Uterus (tissue), 3 donors: ENCODE measurements at regions not wholly inside any gene's neighbourhood (a gene's known extent, or its start where the extent isn't known, plus 50 kb on each side); places are given as distances from the start of the nearest gene placed in this dataset.

ENCODE experiments used
- DNase-seq, 2 donors: peaks; one replicate each; pipeline ENCODE4 v3.0.0-alpha.2; 2019 to 2020
- H3K27ac ChIP-seq, 2 donors: fragments of 200-600 bp; sonication (generic); 1 replicate in 1 of 2; 2 replicates in 1 of 2; pipeline ENCODE4 v1.5.1; 2016 to 2018
- H3K27me3 ChIP-seq, 2 donors: fragments of 200-600 bp; sonication (generic); one replicate each; pipeline ENCODE4 v1.5.1; 2018 to 2019; ENCODE audit warnings: control low read depth in 1 of 2
- H3K36me3 ChIP-seq, 2 donors: fragments of 200-600 bp; sonication (generic); one replicate each; pipeline ENCODE4 v1.5.1; 2019; ENCODE audit warnings: control low read depth in 1 of 2
- H3K4me1 ChIP-seq, 2 donors: fragments of 200-600 bp; sonication (generic); one replicate each; pipeline ENCODE4 v1.5.1; 2018 to 2019; ENCODE audit warnings: control low read depth in 1 of 2
- H3K4me3 ChIP-seq, 2 donors: fragments of 200-600 bp; sonication (generic); 1 replicate in 1 of 2; 2 replicates in 1 of 2; pipeline ENCODE4 v1.5.1; 2018 to 2019; ENCODE audit warnings: mild to moderate bottlenecking in 1 of 2
- H3K9me3 ChIP-seq, 2 donors: fragments of 200-600 bp; sonication (generic); one replicate each; pipeline ENCODE4 v1.5.1; 2019; ENCODE audit warnings: control low read depth in 1 of 2
- POLR2A ChIP-seq, 2 donors: fragments of 450-650 bp; IDR thresholded peaks; one replicate each; pipeline ENCODE4 v1.6.1; 2016; ENCODE audit warnings: antibody characterized with exemption in 2 of 2, mild to moderate bottlenecking in 1 of 2, moderate library complexity in 1 of 2
- intact Hi-C: fragments of 100-400 bp; cut with DNase I; formaldehyde crosslinking; loops from one replicate; pipeline ENCODE4 v1.15.1; 2023; ENCODE audit warnings: low total_unique reads
- TF ChIP-seq, protein P1 (sequence below), 4 experiments: fragments of 200-600 bp in 2 of 4; fragments of 450-650 bp in 2 of 4; sonication (generic) in 2 of 4; IDR thresholded peaks; one replicate each; pipeline ENCODE4 v1.5.1; 2016 to 2019; ENCODE audit warnings: antibody characterized with exemption in 4 of 4, mild to moderate bottlenecking in 2 of 4, moderate library complexity in 1 of 4
- donor health status: DM: yes; HTN: yes; CAD: no.

DNA sequence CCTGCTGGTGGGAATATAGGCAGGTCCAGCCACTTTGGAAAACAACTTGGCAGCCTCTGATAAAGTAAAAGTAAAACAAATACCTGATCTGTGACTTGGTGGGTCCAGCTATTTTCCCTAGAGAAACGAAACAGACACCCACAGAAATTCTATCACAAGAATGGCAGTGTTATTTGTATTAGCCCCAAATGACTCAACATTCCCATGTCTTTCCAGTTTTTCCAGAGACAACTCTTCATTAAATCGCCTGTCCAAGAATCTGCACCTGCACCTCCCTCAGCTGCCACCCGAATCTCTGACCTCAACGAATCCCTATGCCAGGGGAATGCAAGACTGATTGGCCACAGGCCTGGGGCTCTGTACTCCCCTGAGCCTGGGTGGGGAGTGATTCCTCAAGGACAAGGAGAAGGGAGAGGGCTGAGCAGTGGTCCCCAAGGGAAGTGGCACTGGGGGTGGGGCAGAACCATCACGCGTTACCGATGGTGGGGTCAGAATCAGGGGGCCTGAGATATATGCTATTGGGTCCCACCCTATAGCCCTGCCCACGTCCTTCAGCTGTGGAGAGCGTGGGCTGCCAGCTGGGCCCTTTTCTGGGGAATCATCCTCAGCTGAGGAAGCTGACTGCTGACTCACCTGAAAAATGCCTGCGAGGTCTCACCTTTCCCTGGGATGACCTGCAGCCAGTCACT is 553.0 kb downstream of the PTPRU start:
- intact Hi-C loops: no loop called here
- no peak overlapping the region for H3K4me3 ChIP-seq
- TF ChIP-seq POLR2A (IDR thresholded peaks at IDR 0.05): no peak
- TF ChIP-seq, protein P1, sequence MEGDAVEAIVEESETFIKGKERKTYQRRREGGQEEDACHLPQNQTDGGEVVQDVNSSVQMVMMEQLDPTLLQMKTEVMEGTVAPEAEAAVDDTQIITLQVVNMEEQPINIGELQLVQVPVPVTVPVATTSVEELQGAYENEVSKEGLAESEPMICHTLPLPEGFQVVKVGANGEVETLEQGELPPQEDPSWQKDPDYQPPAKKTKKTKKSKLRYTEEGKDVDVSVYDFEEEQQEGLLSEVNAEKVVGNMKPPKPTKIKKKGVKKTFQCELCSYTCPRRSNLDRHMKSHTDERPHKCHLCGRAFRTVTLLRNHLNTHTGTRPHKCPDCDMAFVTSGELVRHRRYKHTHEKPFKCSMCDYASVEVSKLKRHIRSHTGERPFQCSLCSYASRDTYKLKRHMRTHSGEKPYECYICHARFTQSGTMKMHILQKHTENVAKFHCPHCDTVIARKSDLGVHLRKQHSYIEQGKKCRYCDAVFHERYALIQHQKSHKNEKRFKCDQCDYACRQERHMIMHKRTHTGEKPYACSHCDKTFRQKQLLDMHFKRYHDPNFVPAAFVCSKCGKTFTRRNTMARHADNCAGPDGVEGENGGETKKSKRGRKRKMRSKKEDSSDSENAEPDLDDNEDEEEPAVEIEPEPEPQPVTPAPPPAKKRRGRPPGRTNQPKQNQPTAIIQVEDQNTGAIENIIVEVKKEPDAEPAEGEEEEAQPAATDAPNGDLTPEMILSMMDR (IDR thresholded peaks at IDR 0.05): peak in 1 of 4 experiments; percentile 14

GRCh38 chr1:29786791-29787732 is 550.7 kb downstream of the PTPRU start:
- Histone ChIP-seq H3K4me1 (no peaks in the 10 kb centered on the region), H3K9me3 (no peaks in the 10 kb centered on the region), H3K36me3 (no peaks in the 10 kb centered on the region), H3K4me3 (no peak overlapping the region), H3K27ac (no peak overlapping the region), H3K27me3 (no peaks in the 10 kb centered on the region)
- intact Hi-C loops: no loop called here
- no peak for TF ChIP-seq POLR2A (IDR thresholded peaks at IDR 0.05)
- TF ChIP-seq, protein P1 (IDR thresholded peaks at IDR 0.05): no peak
- no peak for DNase-seq

More for the DNA sequence above, 553.0 kb downstream of the PTPRU start:
- H3K27me3 ChIP-seq: no peaks in the 10 kb centered on the region
- H3K9me3 ChIP-seq: no peaks in the 10 kb centered on the region
- no peak for DNase-seq
- H3K4me1 ChIP-seq: no peaks in the 10 kb centered on the region
- H3K27ac ChIP-seq: no peak overlapping the region
- H3K36me3 ChIP-seq: no peaks in the 10 kb centered on the region

DNA sequence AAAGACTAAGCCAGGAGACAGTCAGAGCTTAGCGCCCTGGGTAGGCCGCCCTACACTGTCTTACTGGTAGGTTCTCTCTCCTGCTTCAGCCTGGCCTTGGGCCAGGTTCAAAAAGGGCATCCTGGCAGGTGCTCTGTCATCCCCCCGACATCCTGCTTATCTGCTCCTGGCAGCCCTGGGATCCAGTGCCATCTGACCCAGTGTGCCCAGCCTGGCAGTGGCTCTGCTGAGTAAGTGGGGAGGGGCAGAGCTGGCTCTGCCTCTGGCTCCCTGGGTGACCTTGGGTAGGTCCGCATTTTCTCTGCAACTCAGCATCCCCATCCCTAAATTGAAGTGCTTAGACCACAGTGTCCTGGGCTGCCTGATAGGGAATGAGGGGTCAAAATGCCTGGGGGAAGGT is 549.9 kb downstream of the PTPRU start:
- H3K36me3 ChIP-seq: no peaks in the 10 kb centered on the region
- TF ChIP-seq, protein P1 (IDR thresholded peaks at IDR 0.05): no peak
- TF ChIP-seq POLR2A (IDR thresholded peaks at IDR 0.05): no peak
- no peak for DNase-seq
- intact Hi-C loops: no loop called here
- H3K27ac ChIP-seq: no peak overlapping the region
- no peaks in the 10 kb centered on the region for H3K4me1 ChIP-seq
- no peak overlapping the region for H3K4me3 ChIP-seq
- H3K27me3 ChIP-seq: no peaks in the 10 kb centered on the region
- no peaks in the 10 kb centered on the region for H3K9me3 ChIP-seq

GRCh38 chr1:29785554-29785953 is 549.2 kb downstream of the PTPRU start:
- Histone ChIP-seq H3K27me3 (no peaks in the 10 kb centered on the region), H3K27ac (no peak overlapping the region), H3K4me3 (no peak overlapping the region), H3K4me1 (no peaks in the 10 kb centered on the region), H3K36me3 (no peaks in the 10 kb centered on the region), H3K9me3 (no peaks in the 10 kb centered on the region)
- intact Hi-C loops: no loop called here
- no peak for DNase-seq
- TF ChIP-seq, protein P1 (IDR thresholded peaks at IDR 0.05): no peak
- TF ChIP-seq POLR2A (IDR thresholded peaks at IDR 0.05): no peak

DNA sequence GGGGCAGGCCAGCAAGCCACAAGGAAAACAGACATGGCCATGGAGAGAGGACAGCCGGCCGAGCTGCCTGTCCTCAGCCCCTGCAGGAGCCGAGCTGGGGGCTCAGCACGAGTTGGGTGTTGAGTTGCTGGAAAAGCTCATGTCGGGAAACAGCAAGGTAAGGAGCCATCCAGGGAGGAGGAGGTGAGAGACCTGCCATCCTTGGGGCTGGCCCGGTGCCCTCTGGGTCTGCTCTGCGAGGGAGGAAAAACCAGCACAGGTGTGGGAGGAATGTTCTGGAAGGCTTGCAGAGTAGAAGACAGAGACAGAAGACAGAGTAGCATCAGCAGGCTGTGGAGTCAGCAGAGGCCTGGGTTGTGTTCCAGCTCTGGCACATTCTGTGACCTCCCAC is 548.8 kb downstream of the PTPRU start:
- no peak overlapping the region for H3K27ac ChIP-seq
- H3K36me3 ChIP-seq: no peaks in the 10 kb centered on the region
- TF ChIP-seq POLR2A (IDR thresholded peaks at IDR 0.05): no peak
- TF ChIP-seq, protein P1 (IDR thresholded peaks at IDR 0.05): no peak
- DNase-seq: no peak
- no peaks in the 10 kb centered on the region for H3K27me3 ChIP-seq
- H3K4me1 ChIP-seq: no peaks in the 10 kb centered on the region
- H3K4me3 ChIP-seq: no peak overlapping the region
- intact Hi-C loops: no loop called here
- H3K9me3 ChIP-seq: no peaks in the 10 kb centered on the region
